H9 (cell line): ENCODE measurements at regions not wholly inside any gene's neighbourhood (a gene's known extent, or its start where the extent isn't known, plus 50 kb on each side); places are given as distances from the start of the nearest gene placed in this dataset.

Experiments
- DNase-seq: peaks from one replicate; pipeline ENCODE4 v3.0.0-alpha.2; 2017
- H2AFZ ChIP-seq: one replicate; pipeline ENCODE4 v1.6.1; 2013; ENCODE audit warnings: mild to moderate bottlenecking, low read length, control low read depth, moderate library complexity
- H2AK5ac ChIP-seq: 2 replicates; pipeline ENCODE4 v1.6.1; 2013; ENCODE audit warnings: low read length, control low read depth, mixed read lengths; ENCODE audit not compliant: insufficient read length
- H2BK120ac ChIP-seq: one replicate; pipeline ENCODE4 v1.6.1; 2013; ENCODE audit warnings: low read depth, mild to moderate bottlenecking, low read length, control low read depth, inconsistent platforms; ENCODE audit not compliant: poor library complexity, severe bottlenecking
- H2BK12ac ChIP-seq: 2 replicates; pipeline ENCODE4 v1.6.1; 2013; ENCODE audit warnings: low read length, control low read depth, mixed read lengths, low read depth; ENCODE audit not compliant: insufficient read length
- H2BK15ac ChIP-seq: 2 replicates; pipeline ENCODE4 v1.6.1; 2013; ENCODE audit warnings: low read depth, low read length, control low read depth
- H2BK20ac ChIP-seq: one replicate; pipeline ENCODE4 v1.6.1; 2013; ENCODE audit warnings: low read depth, mild to moderate bottlenecking, low read length, control low read depth, inconsistent platforms; ENCODE audit not compliant: poor library complexity, severe bottlenecking
- H2BK5ac ChIP-seq: 2 replicates; pipeline ENCODE4 v1.6.1; 2013; ENCODE audit warnings: low read length, control low read depth, mixed read lengths; ENCODE audit not compliant: insufficient read length
- H3K14ac ChIP-seq: 2 replicates; pipeline ENCODE4 v1.6.1; 2013; ENCODE audit warnings: low read length, control low read depth; ENCODE audit not compliant: insufficient read depth
- H3K18ac ChIP-seq: 2 replicates; pipeline ENCODE4 v1.6.1; 2013; ENCODE audit warnings: low read depth, mild to moderate bottlenecking, mixed read lengths, low read length, control low read depth; ENCODE audit not compliant: insufficient read length
- H3K23ac ChIP-seq: 2 replicates; pipeline ENCODE4 v1.6.1; 2013; ENCODE audit warnings: low read length, control low read depth, mixed read lengths, low read depth; ENCODE audit not compliant: insufficient read length
- H3K23me2 ChIP-seq: 2 replicates; pipeline ENCODE4 v1.6.1; 2013; ENCODE audit warnings: low read depth, mild to moderate bottlenecking, mixed read lengths, low read length, control low read depth; ENCODE audit not compliant: insufficient read length, poor library complexity, severe bottlenecking
- H3K27ac ChIP-seq: 2 replicates; pipeline ENCODE4 v1.5.1; 2013; ENCODE audit warnings: low read length, control low read depth, mixed read lengths, low read depth; ENCODE audit not compliant: insufficient read length
- H3K27me3 ChIP-seq: 2 replicates; pipeline ENCODE4 v1.6.1; 2013; ENCODE audit warnings: low read length, control low read depth, inconsistent platforms; ENCODE audit not compliant: insufficient read depth
- H3K4ac ChIP-seq: 2 replicates; pipeline ENCODE4 v1.6.1; 2013; ENCODE audit warnings: low read depth, mild to moderate bottlenecking, control low read depth, inconsistent platforms, low read length, moderate library complexity
- H3K4me1 ChIP-seq: 2 replicates; pipeline ENCODE4 v1.6.1; 2013; ENCODE audit warnings: low read length, control low read depth, inconsistent platforms; ENCODE audit not compliant: insufficient read depth
- H3K4me2 ChIP-seq: 2 replicates; pipeline ENCODE4 v1.6.1; 2013; ENCODE audit warnings: low read length, control low read depth, mixed read lengths; ENCODE audit not compliant: insufficient read length, insufficient read depth
- H3K56ac ChIP-seq: 2 replicates; pipeline ENCODE4 v1.6.1; 2013; ENCODE audit warnings: low read depth, mild to moderate bottlenecking, mixed read lengths, low read length, control low read depth; ENCODE audit not compliant: insufficient read length
- H3K79me1 ChIP-seq: 2 replicates; pipeline ENCODE4 v1.6.1; 2013; ENCODE audit warnings: low read depth, mild to moderate bottlenecking, moderate library complexity, low read length, control low read depth, inconsistent platforms; ENCODE audit not compliant: insufficient read depth, poor library complexity, severe bottlenecking
- H3K79me2 ChIP-seq: 2 replicates; pipeline ENCODE4 v1.6.1; 2013; ENCODE audit warnings: low read length, control low read depth, inconsistent platforms; ENCODE audit not compliant: insufficient read depth
- H3K9ac ChIP-seq: 2 replicates; pipeline ENCODE4 v1.6.1; 2013; ENCODE audit warnings: low read length, control low read depth, mixed read lengths; ENCODE audit not compliant: insufficient read length; ENCODE audit errors: extremely low read depth
- H3K9me3 ChIP-seq: one replicate; pipeline ENCODE4 v1.6.1; 2013; ENCODE audit warnings: low read depth, low read length, inconsistent platforms; ENCODE audit not compliant: control insufficient read depth
- H3T11ph ChIP-seq: one replicate; pipeline ENCODE4 v1.6.1; 2013; ENCODE audit warnings: mild to moderate bottlenecking, low read length, control low read depth, inconsistent platforms
- H4K20me1 ChIP-seq: one replicate; pipeline ENCODE4 v1.6.1; 2013; ENCODE audit not compliant: control insufficient read depth, insufficient read length, insufficient read depth
- H4K5ac ChIP-seq: 2 replicates; pipeline ENCODE4 v1.6.1; 2013; ENCODE audit warnings: low read depth, mild to moderate bottlenecking, mixed read lengths, low read length, control low read depth; ENCODE audit not compliant: insufficient read length
- H4K8ac ChIP-seq: replicated peaks from 2 replicates; pipeline ENCODE4 v1.6.1; 2013; ENCODE audit warnings: low read length, control low read depth, mixed read lengths, low read depth; ENCODE audit not compliant: insufficient read length
- H4K91ac ChIP-seq: 2 replicates; pipeline ENCODE4 v1.6.1; 2013; ENCODE audit warnings: low read depth, mild to moderate bottlenecking, moderate library complexity, mixed read lengths, low read length, control low read depth; ENCODE audit not compliant: insufficient read length
- H3K27ac Mint-ChIP-seq, 3 experiments: 2 replicates in 2 of 3; 3 replicates in 1 of 3; pipeline ENCODE4 v1.8.0; 2020 to 2021; ENCODE audit warnings: mixed read lengths in 3 of 3, mild to moderate bottlenecking in 1 of 3, moderate library complexity in 1 of 3
- H3K27me3 Mint-ChIP-seq: 2 replicates; pipeline ENCODE4 v1.8.0; 2021; ENCODE audit warnings: low read depth, mild to moderate bottlenecking, moderate library complexity, mixed read lengths
- H3K36me3 Mint-ChIP-seq, 3 experiments: 2 replicates in 2 of 3; 3 replicates in 1 of 3; pipeline ENCODE4 v1.8.0; 2020 to 2021; ENCODE audit warnings: low read depth in 3 of 3, mixed read lengths in 3 of 3; ENCODE audit not compliant: insufficient read depth in 1 of 3
- H3K4me1 Mint-ChIP-seq, 2 experiments: 2 replicates each; pipeline ENCODE4 v1.8.0; 2020; ENCODE audit warnings: mixed read lengths in 2 of 2
- H3K4me3 Mint-ChIP-seq, 2 experiments: 2 replicates in 1 of 2; 3 replicates in 1 of 2; pipeline ENCODE4 v1.8.0; 2020 to 2021; ENCODE audit warnings: mild to moderate bottlenecking in 2 of 2, mixed read lengths in 2 of 2, moderate library complexity in 1 of 2
- H3K9me3 Mint-ChIP-seq, 2 experiments: 2 replicates in 1 of 2; 3 replicates in 1 of 2; pipeline ENCODE4 v1.8.0; 2020; ENCODE audit warnings: mild to moderate bottlenecking in 2 of 2, mixed read lengths in 2 of 2, moderate library complexity in 1 of 2
- WGBS: extraction: QIAGEN DNeasy Blood & Tissue Kit; methylation state at CpG from one replicate; pipeline ENCODE4 v1.1.7; 2013; ENCODE audit warnings: missing lambda C conversion rate, low lambda C conversion rate, mixed read lengths; ENCODE audit not compliant: insufficient read length; ENCODE audit errors: extremely low coverage; 5-methylcytosine and 5-hydroxymethylcytosine counted together
- TF ChIP-seq, protein P1 (sequence below): fragments of 200-600 bp; sonication (generic); conservative IDR thresholded peaks from 3 replicates; pipeline ENCODE4 v1.8.0; 2021; ENCODE audit warnings: antibody characterized with exemption, mild to moderate bottlenecking

GRCh38 chr4:161003418-161004057, 1160.3 kb downstream of the FSTL5 start:
- Histone ChIP-seq H3K9ac (no peak overlapping the region), H2AFZ (no peak overlapping the region), H3K9me3 (no peaks in the 10 kb centered on the region), H2BK5ac (no peak overlapping the region), H3T11ph (no peak overlapping the region), H3K4me1 (no peaks in the 10 kb centered on the region), H2AK5ac (no peak overlapping the region), H3K79me1 (no peaks in the 10 kb centered on the region), H2BK20ac (no peak overlapping the region), H3K4ac (no peak overlapping the region), H3K79me2 (no peaks in the 10 kb centered on the region), H2BK15ac (no peak overlapping the region), H2BK12ac (no peak overlapping the region), H3K27me3 (no peaks in the 10 kb centered on the region), H3K14ac (no peak overlapping the region), H4K5ac (no peak overlapping the region), H2BK120ac (no peak overlapping the region), H4K91ac (no peak overlapping the region), H3K4me2 (no peak overlapping the region), H4K20me1 (no peaks in the 10 kb centered on the region), H3K56ac (no peak overlapping the region), H4K8ac (no peak overlapping the region), H3K18ac (no peak overlapping the region), H3K23me2 (no peaks in the 10 kb centered on the region), H3K23ac (no peak overlapping the region), H3K27ac (no peak overlapping the region)
- Mint-ChIP-seq H3K27me3 (no peaks in the 10 kb centered on the region), H3K9me3 (peaks cover 3 to 4% of the 10 kb centered on the region in 2 experiments; a peak in 3 of 5 replicates), H3K36me3 (peaks cover 3 to 5% (median 5%) of the 10 kb centered on the region in 3 experiments; a peak in 5 of 7 replicates), H3K27ac (no peak overlapping the region; a peak in 1 of 7 replicates), H3K4me3 (no peak overlapping the region), H3K4me1 (no peaks in the 10 kb centered on the region)
- DNase-seq: no peak
- TF ChIP-seq, protein P1, sequence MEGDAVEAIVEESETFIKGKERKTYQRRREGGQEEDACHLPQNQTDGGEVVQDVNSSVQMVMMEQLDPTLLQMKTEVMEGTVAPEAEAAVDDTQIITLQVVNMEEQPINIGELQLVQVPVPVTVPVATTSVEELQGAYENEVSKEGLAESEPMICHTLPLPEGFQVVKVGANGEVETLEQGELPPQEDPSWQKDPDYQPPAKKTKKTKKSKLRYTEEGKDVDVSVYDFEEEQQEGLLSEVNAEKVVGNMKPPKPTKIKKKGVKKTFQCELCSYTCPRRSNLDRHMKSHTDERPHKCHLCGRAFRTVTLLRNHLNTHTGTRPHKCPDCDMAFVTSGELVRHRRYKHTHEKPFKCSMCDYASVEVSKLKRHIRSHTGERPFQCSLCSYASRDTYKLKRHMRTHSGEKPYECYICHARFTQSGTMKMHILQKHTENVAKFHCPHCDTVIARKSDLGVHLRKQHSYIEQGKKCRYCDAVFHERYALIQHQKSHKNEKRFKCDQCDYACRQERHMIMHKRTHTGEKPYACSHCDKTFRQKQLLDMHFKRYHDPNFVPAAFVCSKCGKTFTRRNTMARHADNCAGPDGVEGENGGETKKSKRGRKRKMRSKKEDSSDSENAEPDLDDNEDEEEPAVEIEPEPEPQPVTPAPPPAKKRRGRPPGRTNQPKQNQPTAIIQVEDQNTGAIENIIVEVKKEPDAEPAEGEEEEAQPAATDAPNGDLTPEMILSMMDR: no peak
- WGBS: no CpG with 5 or more reads among the region's 16 CpGs
